B cell (primary cell): ENCODE measurements at regions not wholly inside any gene's neighbourhood (a gene's known extent, or its start where the extent isn't known, plus 50 kb on each side); places are given as distances from the start of the nearest gene placed in this dataset.

Experiments
- ATAC-seq: fragments of 200-7000 bp; cut with Tn5 transposase; one replicate; pipeline ENCODE4 v1.10.0; 2021; ENCODE audit warnings: low read depth, mild to moderate bottlenecking, moderate number of reproducible peaks, moderate library complexity
- CTCF ChIA-PET: fragments of 350-600 bp; sonication (Branson Sonifier 250); formaldehyde crosslinking; loops from one replicate; lab custom pipeline; 2021; ENCODE audit warnings: antibody characterized with exemption, inconsistent platforms; lab: Charles Lee
- POLR2A ChIA-PET: fragments of 350-600 bp; sonication (Branson Sonifier 250); formaldehyde crosslinking; loops from one replicate; lab custom pipeline; 2021; ENCODE audit warnings: antibody characterized with exemption; lab: Charles Lee
- DNase-seq: peaks from one replicate; pipeline ENCODE4 v3.0.0; 2013
- H2AFZ ChIP-seq: 2 replicates; pipeline ENCODE4 v1.6.1; 2012; ENCODE audit warnings: mild to moderate bottlenecking, low read depth, low read length; ENCODE audit not compliant: insufficient read depth, poor library complexity, severe bottlenecking
- H3K27ac ChIP-seq, 2 donors: 1 replicate in 1 of 2; 2 replicates in 1 of 2; pipeline ENCODE4 v1.5.1; 2012 to 2013; ENCODE audit warnings: low read length in 2 of 2, mild to moderate bottlenecking in 2 of 2, moderate library complexity in 1 of 2
- H3K27me3 ChIP-seq, 4 experiments: fragments of 200-600 bp in 1 of 4; sonication (generic) in 1 of 4; replicated peaks in 1 of 4; 1 replicate in 2 of 4; 2 replicates in 2 of 4; pipeline versions ENCODE4 v1.6.1 to v1.7.0; 2013 to 2016; ENCODE audit warnings: low read length in 3 of 4, mild to moderate bottlenecking in 2 of 4, mixed read lengths in 1 of 4, moderate library complexity in 1 of 4; ENCODE audit not compliant: insufficient read depth in 4 of 4, control insufficient read depth in 3 of 4; ENCODE audit errors: control extremely low read depth in 1 of 4
- H3K36me3 ChIP-seq, 2 experiments: replicated peaks in 1 of 2; 1 replicate in 1 of 2; 2 replicates in 1 of 2; pipeline versions ENCODE4 v1.6.1 to v1.7.1; 2013; ENCODE audit warnings: low read length in 1 of 2; ENCODE audit not compliant: insufficient read depth in 2 of 2, control insufficient read depth in 1 of 2; ENCODE audit errors: control extremely low read depth in 1 of 2, extremely low read depth in 1 of 2
- H3K4me1 ChIP-seq, 2 donors: fragments of 200-600 bp in 1 of 2; sonication (generic) in 1 of 2; 1 replicate in 1 of 2; 2 replicates in 1 of 2; pipeline versions ENCODE4 v1.5.1 to v1.6.1; 2013 to 2017; ENCODE audit warnings: low read length in 2 of 2; ENCODE audit not compliant: control insufficient read depth in 2 of 2, insufficient read depth in 2 of 2
- H3K4me2 ChIP-seq: replicated peaks from 2 replicates; pipeline ENCODE3; 2012; ENCODE audit warnings: mild to moderate bottlenecking, low read depth, low read length; ENCODE audit not compliant: poor library complexity, severe bottlenecking
- H3K4me3 ChIP-seq, 5 experiments: fragments of 200-600 bp in 1 of 5; sonication (generic) in 1 of 5; 1 replicate in 3 of 5; 2 replicates in 2 of 5; pipeline versions ENCODE4 v1.5.1 to v1.7.0; 2011 to 2016; ENCODE audit warnings: low read length in 4 of 5, mild to moderate bottlenecking in 4 of 5, low read depth in 2 of 5, control low read depth in 1 of 5, moderate library complexity in 1 of 5; ENCODE audit not compliant: insufficient read depth in 1 of 5; ENCODE audit errors: control extremely low read depth in 1 of 5, extremely low read depth in 1 of 5
- H3K79me2 ChIP-seq: fragments of 200-600 bp; sonication (generic); one replicate; pipeline ENCODE4 v1.6.0; 2016; ENCODE audit warnings: low read length; ENCODE audit not compliant: control insufficient read depth, insufficient read depth
- H3K9ac ChIP-seq: fragments of 200-600 bp; sonication (generic); 2 replicates; pipeline ENCODE4 v1.6.1; 2017; ENCODE audit warnings: mild to moderate bottlenecking, low read length, moderate library complexity
- H3K9me3 ChIP-seq, 3 donors: one replicate each; pipeline versions ENCODE4 v1.6.1 to v1.7.1; 2013; ENCODE audit warnings: low read length in 2 of 3; ENCODE audit not compliant: control insufficient read depth in 2 of 3, insufficient read depth in 1 of 3; ENCODE audit errors: control extremely low read depth in 1 of 3
- H4K20me1 ChIP-seq: 2 replicates; pipeline ENCODE4 v1.6.0; 2012; ENCODE audit warnings: mild to moderate bottlenecking, low read length; ENCODE audit not compliant: insufficient read depth, control insufficient read depth, poor library complexity, severe bottlenecking
- H3K27ac Mint-ChIP-seq: one replicate; pipeline ENCODE4 v1.8.0; 2021; ENCODE audit warnings: mixed read lengths
- H3K27me3 Mint-ChIP-seq: one replicate; pipeline ENCODE4 v1.8.0; 2021; ENCODE audit warnings: mixed read lengths
- H3K4me1 Mint-ChIP-seq: one replicate; pipeline ENCODE4 v1.8.0; 2021; ENCODE audit warnings: mixed read lengths
- H3K4me3 Mint-ChIP-seq: one replicate; pipeline ENCODE4 v1.8.0; 2021; ENCODE audit warnings: mixed read lengths
- H3K9me3 Mint-ChIP-seq: one replicate; pipeline ENCODE4 v1.8.0; 2022; ENCODE audit warnings: mixed read lengths; ENCODE audit not compliant: insufficient read depth
- EZH2 ChIP-seq: IDR thresholded peaks from 2 replicates; pipeline ENCODE4 v1.6.1; 2012; ENCODE audit warnings: borderline replicate concordance, low read depth, mild to moderate bottlenecking, moderate library complexity, low read length; ENCODE audit not compliant: insufficient read depth, poor library complexity, severe bottlenecking
- WGBS: methylation state at CpG from one replicate; pipeline ENCODE4 v1.1.5; 2013; ENCODE audit warnings: missing lambda C conversion rate; ENCODE audit not compliant: insufficient coverage; 5-methylcytosine and 5-hydroxymethylcytosine counted together
- intact Hi-C: fragments of 100-400 bp; cut with micrococcal nuclease; formaldehyde crosslinking; loops from one replicate; pipeline ENCODE4 v1.10.0; 2022
- TF ChIP-seq, protein P1 (sequence below): fragments of 200-600 bp; IDR thresholded peaks from one replicate; pipeline ENCODE4 v1.8.0; 2022; ENCODE audit warnings: antibody characterized with exemption, mild to moderate bottlenecking

- H3K36me3 ChIP-seq: no peaks in the 10 kb centered on the region
- Mint-ChIP-seq H3K4me1 (no peaks in the 10 kb centered on the region), H3K27ac (no peak overlapping the region), H3K9me3 (peaks cover 3% of the 10 kb centered on the region), H3K27me3 (no peaks in the 10 kb centered on the region), H3K4me3 (no peak overlapping the region)
- DNase-seq: no peak
- no peak overlapping the region for H3K4me3 ChIP-seq
- H3K4me2 ChIP-seq: no peak overlapping the region
- no peak for ATAC-seq
- TF ChIP-seq EZH2: no peak
- TF ChIP-seq, protein P1, sequence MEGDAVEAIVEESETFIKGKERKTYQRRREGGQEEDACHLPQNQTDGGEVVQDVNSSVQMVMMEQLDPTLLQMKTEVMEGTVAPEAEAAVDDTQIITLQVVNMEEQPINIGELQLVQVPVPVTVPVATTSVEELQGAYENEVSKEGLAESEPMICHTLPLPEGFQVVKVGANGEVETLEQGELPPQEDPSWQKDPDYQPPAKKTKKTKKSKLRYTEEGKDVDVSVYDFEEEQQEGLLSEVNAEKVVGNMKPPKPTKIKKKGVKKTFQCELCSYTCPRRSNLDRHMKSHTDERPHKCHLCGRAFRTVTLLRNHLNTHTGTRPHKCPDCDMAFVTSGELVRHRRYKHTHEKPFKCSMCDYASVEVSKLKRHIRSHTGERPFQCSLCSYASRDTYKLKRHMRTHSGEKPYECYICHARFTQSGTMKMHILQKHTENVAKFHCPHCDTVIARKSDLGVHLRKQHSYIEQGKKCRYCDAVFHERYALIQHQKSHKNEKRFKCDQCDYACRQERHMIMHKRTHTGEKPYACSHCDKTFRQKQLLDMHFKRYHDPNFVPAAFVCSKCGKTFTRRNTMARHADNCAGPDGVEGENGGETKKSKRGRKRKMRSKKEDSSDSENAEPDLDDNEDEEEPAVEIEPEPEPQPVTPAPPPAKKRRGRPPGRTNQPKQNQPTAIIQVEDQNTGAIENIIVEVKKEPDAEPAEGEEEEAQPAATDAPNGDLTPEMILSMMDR: no peak
- H2AFZ ChIP-seq: no peak overlapping the region
- no peaks in the 10 kb centered on the region for H3K27me3 ChIP-seq
- no peaks in the 10 kb centered on the region for H3K79me2 ChIP-seq
- H3K4me1 ChIP-seq: no peaks in the 10 kb centered on the region
- no peak overlapping the region for H3K9ac ChIP-seq
- intact Hi-C loops: no loop called here
- ChIA-PET POLR2A (no interaction called here), CTCF (no interaction called here)
- H3K27ac ChIP-seq: no peak overlapping the region
- no CpG with 5 or more reads among the region's 3 CpGs for WGBS
- H4K20me1 ChIP-seq: no peaks in the 10 kb centered on the region
- peaks cover 0 to 3% (median 0%) of the 10 kb centered on the region in 3 donors for H3K9me3 ChIP-seq
Measured at GRCh38 chr20:11156922-11157321, 483.1 kb upstream of the JAG1 start.

DNA sequence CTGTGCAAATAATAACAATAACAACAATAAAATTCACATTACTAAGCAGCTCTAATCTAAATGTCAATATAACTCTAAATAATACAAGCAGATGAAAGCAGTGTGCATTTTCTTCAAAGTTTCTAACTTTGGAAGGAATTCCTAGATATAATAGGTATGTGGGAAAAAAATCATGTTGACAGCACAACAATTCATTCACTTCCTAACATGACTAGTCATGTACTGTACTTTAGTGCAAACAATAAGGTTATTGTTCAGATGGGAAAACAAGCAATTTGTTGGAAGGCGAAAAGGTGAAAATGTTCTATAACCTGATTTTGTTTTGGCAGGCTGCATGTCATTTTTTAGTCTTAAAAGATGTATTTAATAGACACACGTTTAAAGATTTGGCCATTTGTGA lies 484.3 kb upstream of the JAG1 start:
- H3K27ac Mint-ChIP-seq: no peak overlapping the region
- no peak overlapping the region for H3K27ac ChIP-seq
- ChIA-PET POLR2A (no interaction called here), CTCF (no interaction called here)
- peaks cover 3% of the 10 kb centered on the region for H3K9me3 Mint-ChIP-seq
- no peaks in the 10 kb centered on the region for H3K4me1 Mint-ChIP-seq
- TF ChIP-seq, protein P1: no peak
- TF ChIP-seq EZH2: no peak
- no peaks in the 10 kb centered on the region for H4K20me1 ChIP-seq
- H3K9ac ChIP-seq: no peak overlapping the region
- no peaks in the 10 kb centered on the region for H3K27me3 ChIP-seq
- no peak overlapping the region for H2AFZ ChIP-seq
- H3K4me3 ChIP-seq: no peak overlapping the region
- no peaks in the 10 kb centered on the region for H3K79me2 ChIP-seq
- H3K9me3 ChIP-seq: no peaks in the 10 kb centered on the region
- no peaks in the 10 kb centered on the region for H3K4me1 ChIP-seq
- H3K36me3 ChIP-seq: no peaks in the 10 kb centered on the region
- H3K4me2 ChIP-seq: no peak overlapping the region
- no peak overlapping the region for H3K4me3 Mint-ChIP-seq
- no peak for DNase-seq
- intact Hi-C loops: no loop called here
- H3K27me3 Mint-ChIP-seq: no peaks in the 10 kb centered on the region
- 80% methylated on average over 1 of the region's 2 CpGs for WGBS
- no peak for ATAC-seq
